OCI-LY3 (cell line): ENCODE measurements at regions not wholly inside any gene's neighbourhood (a gene's known extent, or its start where the extent isn't known, plus 50 kb on each side); places are given as distances from the start of the nearest gene placed in this dataset.
"Not testable (repeated sequence)": the region's sequence is repeated elsewhere in the genome, so short reads cannot be mapped to it uniquely, and the experiment has no call there.

ENCODE experiments used
- CTCF ChIP-seq: fragments of 200-600, 300-600 bp; sonication (generic); IDR thresholded peaks from 2 replicates; pipeline ENCODE4 v1.5.1; 2014; ENCODE audit warnings: antibody characterized with exemption, low read length, low read depth
- EZH2phosphoT487 ChIP-seq: fragments of 200-600 bp; shearing (Covaris generic); IDR thresholded peaks from 2 replicates; pipeline ENCODE4 v1.6.1; 2018; ENCODE audit warnings: antibody characterized with exemption, mixed run types, low read depth

- not testable (repeated sequence) for TF ChIP-seq CTCF, EZH2phosphoT487
These were observed 55.9 kb upstream of the NOTCH2NLA start for GRCh38 chr1:146284760-146285159.
